ENCODE measurements at regions not wholly inside any gene's neighbourhood (a gene's known extent, or its start where the extent isn't known, plus 50 kb on each side); places are given as distances from the start of the nearest gene placed in this dataset.
A peak's percentile ranks its signal among the peaks of the same experiment; 100 is the strongest.

DNA sequence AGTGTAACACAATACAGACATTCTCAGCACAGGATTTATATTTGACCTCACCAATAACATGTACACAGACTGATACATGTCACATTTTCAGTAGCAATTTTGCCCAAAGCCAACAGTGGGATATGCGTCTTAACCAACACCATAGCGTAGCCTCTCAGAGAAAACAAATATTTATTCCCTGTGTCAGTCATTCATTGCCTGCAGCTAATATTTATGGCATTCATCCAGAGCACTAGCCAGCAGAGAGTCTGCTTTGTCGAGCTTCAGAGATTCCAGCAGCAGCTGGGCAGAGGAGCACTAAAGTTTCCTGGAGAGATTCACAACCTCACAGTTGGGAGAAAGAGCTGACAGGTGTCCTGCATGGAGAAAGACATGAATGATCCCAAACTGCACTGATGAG is 400.7 kb upstream of the DAB1 start:
- H3F3A ChIP-seq (replicated peaks; ENCODE audit: insufficient read depth): no peaks in the 10 kb centered on the region
- ChIA-PET POLR2A (no interaction called here), CTCF (no interaction called here)
- H3K79me2 ChIP-seq (ENCODE audit: insufficient read depth): no peaks in the 10 kb centered on the region
- no peak overlapping the region for H3K27ac ChIP-seq (ENCODE audit: low read depth in 2 of 2, low read length in 1 of 2)
- no peak overlapping the region for H3K4me2 ChIP-seq
- no peaks in the 10 kb centered on the region for H3K36me3 ChIP-seq (replicated peaks in 1 of 2; ENCODE audit: control insufficient read depth in 1 of 2, insufficient read depth in 2 of 2, low read length in 1 of 2)
- H3K4me1 ChIP-seq (ENCODE audit: control insufficient read depth in 1 of 2, insufficient read depth in 2 of 2, low read depth in 1 of 2, low read length in 1 of 2): peaks cover 0 to 24% of the 10 kb centered on the region in 2 experiments; a peak in 2 of 4 replicates
- no peak overlapping the region for H3K9ac ChIP-seq
- no peaks in the 10 kb centered on the region for H4K20me1 ChIP-seq (ENCODE audit: insufficient read depth)
- WGBS (ENCODE audit: low lambda C conversion rate): 63% methylated on average over 3 of the region's 3 CpGs
- H3K27me3 ChIP-seq (ENCODE audit: insufficient read depth): no peaks in the 10 kb centered on the region
- H3K9me2 ChIP-seq: no peaks in the 10 kb centered on the region
- H3K4me3 ChIP-seq (ENCODE audit: low read depth in 2 of 2, low read length in 1 of 2): no peak overlapping the region
- no peaks in the 10 kb centered on the region for H3K9me3 ChIP-seq
- peak; percentile 23 for DNase-seq
- no peak overlapping the region for H2AFZ ChIP-seq (ENCODE audit: low read depth)
- TF ChIP-seq TCF12 (IDR thresholded peaks at IDR 0.05) (no peak), FOXM1 (IDR thresholded peaks at IDR 0.05; ENCODE audit: low read depth) (no peak)

- Histone ChIP-seq H3K4me1 (ENCODE audit: control insufficient read depth in 1 of 2, insufficient read depth in 2 of 2, low read depth in 1 of 2, low read length in 1 of 2) (peaks cover 0 to 18% of the 10 kb centered on the region in 2 experiments; a peak in 2 of 4 replicates), H3K9me3 (no peaks in the 10 kb centered on the region), H3K27ac (ENCODE audit: low read depth in 2 of 2, low read length in 1 of 2) (peak overlapping the region in 1 of 2 experiments; percentile 55; a peak in 1 of 4 replicates), H3K36me3 (replicated peaks in 1 of 2; ENCODE audit: control insufficient read depth in 1 of 2, insufficient read depth in 2 of 2, low read length in 1 of 2) (no peaks in the 10 kb centered on the region), H3K9me2 (no peaks in the 10 kb centered on the region), H3K4me2 (no peak overlapping the region), H2AFZ (ENCODE audit: low read depth) (no peak overlapping the region), H3F3A (replicated peaks; ENCODE audit: insufficient read depth) (no peaks in the 10 kb centered on the region), H3K9ac (no peak overlapping the region), H4K20me1 (ENCODE audit: insufficient read depth) (no peaks in the 10 kb centered on the region), H3K4me3 (ENCODE audit: low read depth in 2 of 2, low read length in 1 of 2) (no peak overlapping the region), H3K27me3 (ENCODE audit: insufficient read depth) (no peaks in the 10 kb centered on the region), H3K79me2 (ENCODE audit: insufficient read depth) (no peaks in the 10 kb centered on the region)
- TF ChIP-seq EP300 (IDR thresholded peaks at IDR 0.05; ENCODE audit: borderline replicate concordance in 1 of 2, low read depth in 1 of 2, low read length in 1 of 2): peak in 1 of 2 experiments; percentile 37; a peak in 1 of 4 replicates
- no peak for TF ChIP-seq FOSL2 (IDR thresholded peaks at IDR 0.05; ENCODE audit: borderline replicate concordance, low read depth)
- no peak for TF ChIP-seq MXI1 (IDR thresholded peaks at IDR 0.05; ENCODE audit: low read depth, low read length)
- no peak for TF ChIP-seq NFIC (IDR thresholded peaks at IDR 0.05; ENCODE audit: borderline replicate concordance)
- no peak for TF ChIP-seq FOXJ3 (CRISPR knock-in tag; IDR thresholded peaks at IDR 0.05)
- POLR2A ChIA-PET: no interaction called here
- WGBS (ENCODE audit: low lambda C conversion rate): 52% methylated on average over 6 of the region's 6 CpGs
- CTCF ChIA-PET: interaction anchor here (1.8 kb wide), 1 partner anchor 16 kb away, joined by 5 read pairs; no protein-coding TSS in a partner anchor
- no peak for DNase-seq
Measured at GRCh38 chr1:57820356-57821095, 396.7 kb upstream of the DAB1 start.

DNA sequence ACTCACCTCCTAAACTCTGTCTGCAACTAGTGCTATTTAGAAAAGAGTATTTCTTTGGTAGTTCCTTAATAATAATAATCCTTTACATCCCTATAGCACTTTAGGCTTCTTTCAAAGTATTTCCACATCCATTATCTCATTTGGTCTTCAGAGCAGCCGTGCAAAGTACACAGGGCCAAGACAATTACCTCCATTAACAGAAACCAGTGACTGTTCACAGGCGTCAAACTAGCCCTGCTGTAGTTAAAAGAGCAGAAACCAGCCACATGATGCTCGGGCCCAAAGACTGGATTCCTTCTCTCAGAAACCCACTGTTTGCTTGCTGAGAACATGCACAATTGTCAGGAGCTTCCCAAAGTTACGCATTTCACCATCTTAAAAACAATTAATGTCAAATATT is 396.0 kb upstream of the DAB1 start:
- CTCF ChIA-PET: interaction anchor here (1.8 kb wide), 1 partner anchor 15 kb away, joined by 5 read pairs; no protein-coding TSS in a partner anchor
- H2AFZ ChIP-seq (ENCODE audit: low read depth): no peak overlapping the region
- no peak overlapping the region for H3K9ac ChIP-seq
- WGBS (ENCODE audit: low lambda C conversion rate): 45% methylated on average over 4 of the region's 4 CpGs
- H3K4me1 ChIP-seq (ENCODE audit: control insufficient read depth in 1 of 2, insufficient read depth in 2 of 2, low read depth in 1 of 2, low read length in 1 of 2): peaks cover 0 to 18% of the 10 kb centered on the region in 2 experiments; a peak in 2 of 4 replicates
- no peaks in the 10 kb centered on the region for H3K9me3 ChIP-seq
- no peak for TF ChIP-seq RXRA (IDR thresholded peaks at IDR 0.05; ENCODE audit: borderline replicate concordance, low read depth)
- TF ChIP-seq FOXM1 (IDR thresholded peaks at IDR 0.05; ENCODE audit: low read depth): no peak
- no peak for TF ChIP-seq CHD2 (IDR thresholded peaks at IDR 0.05; ENCODE audit: low read length, partially characterized antibody)
- TF ChIP-seq SMC3 (IDR thresholded peaks at IDR 0.05; ENCODE audit: low read depth, low read length): no peak
- TF ChIP-seq SIN3A (IDR thresholded peaks at IDR 0.05; ENCODE audit: borderline replicate concordance, low read depth, low read length): no peak
- TF ChIP-seq RFX5 (IDR thresholded peaks at IDR 0.05; ENCODE audit: low read length): no peak
- TF ChIP-seq GATA2 (CRISPR knock-in tag; IDR thresholded peaks at IDR 0.05): no peak
- no peak for TF ChIP-seq NRF1 (IDR thresholded peaks at IDR 0.05; ENCODE audit: low read depth, low read length)
- no peak for TF ChIP-seq ELF1 (IDR thresholded peaks at IDR 0.05)
- TF ChIP-seq JUND (IDR thresholded peaks at IDR 0.05): no peak
- no peak for TF ChIP-seq YY1 (IDR thresholded peaks at IDR 0.05; ENCODE audit: low read depth)
- TF ChIP-seq RCOR1 (IDR thresholded peaks at IDR 0.05; ENCODE audit: low read length): no peak
- TF ChIP-seq TAF1 (IDR thresholded peaks at IDR 0.05; ENCODE audit: borderline replicate concordance, low read depth, low read length): no peak
- TF ChIP-seq PBX3 (IDR thresholded peaks at IDR 0.05): no peak
- TF ChIP-seq NFIC (IDR thresholded peaks at IDR 0.05; ENCODE audit: borderline replicate concordance): no peak
- no peak for TF ChIP-seq FOSL2 (IDR thresholded peaks at IDR 0.05; ENCODE audit: borderline replicate concordance, low read depth)
- no peak for TF ChIP-seq GABPA (IDR thresholded peaks at IDR 0.05; ENCODE audit: low read depth)
- TF ChIP-seq TCF12 (IDR thresholded peaks at IDR 0.05): no peak
- TF ChIP-seq MAX (IDR thresholded peaks at IDR 0.05; ENCODE audit: low read depth): no peak
- DNase-seq: no peak
- H4K20me1 ChIP-seq (ENCODE audit: insufficient read depth): no peaks in the 10 kb centered on the region
- no peak overlapping the region for H3K4me2 ChIP-seq
- no peaks in the 10 kb centered on the region for H3K79me2 ChIP-seq (ENCODE audit: insufficient read depth)
- peak overlapping the region in 1 of 2 experiments; percentile 8; a peak in 2 of 4 replicates for H3K27ac ChIP-seq (ENCODE audit: low read depth in 2 of 2, low read length in 1 of 2)
- no peaks in the 10 kb centered on the region for H3K9me2 ChIP-seq
- no peaks in the 10 kb centered on the region for H3K36me3 ChIP-seq (replicated peaks in 1 of 2; ENCODE audit: control insufficient read depth in 1 of 2, insufficient read depth in 2 of 2, low read length in 1 of 2)
- no peaks in the 10 kb centered on the region for H3F3A ChIP-seq (replicated peaks; ENCODE audit: insufficient read depth)
- no peaks in the 10 kb centered on the region for H3K27me3 ChIP-seq (ENCODE audit: insufficient read depth)
- H3K4me3 ChIP-seq (ENCODE audit: low read depth in 2 of 2, low read length in 1 of 2): no peak overlapping the region
- POLR2A ChIA-PET: no interaction called here

All from SK-N-SH (cell line).